ENCODE measurements at regions not wholly inside any gene's neighbourhood (a gene's known extent, or its start where the extent isn't known, plus 50 kb on each side); places are given as distances from the start of the nearest gene placed in this dataset.

- TF ChIP-seq CTCF (conservative IDR thresholded peaks at IDR 0.05 in 1 of 2, IDR thresholded peaks at IDR 0.05 in 1 of 2; ENCODE audit: extremely low read depth in 1 of 2, insufficient read depth in 1 of 2, low read depth in 1 of 2, low read length in 2 of 2) (no peak), EZH2 (IDR thresholded peaks at IDR 0.05; ENCODE audit: borderline replicate concordance, low read length) (no peak)
Measured at GRCh38 chr16:86320237-86320595, 190.1 kb upstream of the FOXF1 start.
